MM.1S (cell line): ENCODE measurements at regions not wholly inside any gene's neighbourhood (a gene's known extent, or its start where the extent isn't known, plus 50 kb on each side); places are given as distances from the start of the nearest gene placed in this dataset.

Source experiments
- EZH2 ChIP-seq: fragments of 300-600 bp; sonication (generic); optimal IDR thresholded peaks from 2 replicates; pipeline ENCODE3; 2017; ENCODE audit warnings: low read depth, mild to moderate bottlenecking, antibody characterized with exemption, low read length, mixed read lengths
- TF ChIP-seq, protein P1 (sequence below): fragments of 300-600 bp; sonication (generic); IDR thresholded peaks from 2 replicates; pipeline ENCODE4 v1.5.1; 2016; ENCODE audit warnings: antibody characterized with exemption, low read length, mixed read lengths

DNA sequence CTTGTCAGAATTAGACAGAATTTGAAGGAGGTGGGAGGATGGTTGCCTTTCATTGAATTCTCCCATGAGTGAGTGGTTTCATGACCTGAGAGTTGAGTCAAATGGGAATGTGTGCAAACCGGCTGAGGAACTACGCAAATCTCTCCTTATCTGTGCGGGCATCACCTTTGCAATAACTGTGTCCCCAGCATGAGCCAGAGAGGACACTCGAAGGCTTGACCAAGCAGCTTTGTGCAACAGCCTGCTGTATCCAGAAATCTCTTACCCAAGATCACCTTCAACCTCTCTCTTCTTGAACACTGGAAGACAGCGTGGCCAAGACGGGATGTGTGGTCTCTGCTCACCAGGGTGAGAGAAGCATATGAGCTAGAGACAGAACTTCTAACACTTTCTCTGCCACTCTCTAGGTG lies 93.8 kb upstream of the IKZF1 start:
- TF ChIP-seq, protein P1, sequence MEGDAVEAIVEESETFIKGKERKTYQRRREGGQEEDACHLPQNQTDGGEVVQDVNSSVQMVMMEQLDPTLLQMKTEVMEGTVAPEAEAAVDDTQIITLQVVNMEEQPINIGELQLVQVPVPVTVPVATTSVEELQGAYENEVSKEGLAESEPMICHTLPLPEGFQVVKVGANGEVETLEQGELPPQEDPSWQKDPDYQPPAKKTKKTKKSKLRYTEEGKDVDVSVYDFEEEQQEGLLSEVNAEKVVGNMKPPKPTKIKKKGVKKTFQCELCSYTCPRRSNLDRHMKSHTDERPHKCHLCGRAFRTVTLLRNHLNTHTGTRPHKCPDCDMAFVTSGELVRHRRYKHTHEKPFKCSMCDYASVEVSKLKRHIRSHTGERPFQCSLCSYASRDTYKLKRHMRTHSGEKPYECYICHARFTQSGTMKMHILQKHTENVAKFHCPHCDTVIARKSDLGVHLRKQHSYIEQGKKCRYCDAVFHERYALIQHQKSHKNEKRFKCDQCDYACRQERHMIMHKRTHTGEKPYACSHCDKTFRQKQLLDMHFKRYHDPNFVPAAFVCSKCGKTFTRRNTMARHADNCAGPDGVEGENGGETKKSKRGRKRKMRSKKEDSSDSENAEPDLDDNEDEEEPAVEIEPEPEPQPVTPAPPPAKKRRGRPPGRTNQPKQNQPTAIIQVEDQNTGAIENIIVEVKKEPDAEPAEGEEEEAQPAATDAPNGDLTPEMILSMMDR, result no peak
- TF ChIP-seq EZH2, result no peak
